ENCODE measurements at regions not wholly inside any gene's neighbourhood (a gene's known extent, or its start where the extent isn't known, plus 50 kb on each side); places are given as distances from the start of the nearest gene placed in this dataset.

- DNase-seq: peak; percentile 89
Observed at GRCh38 chr13:26929971-26930730, 169.6 kb upstream of the GPR12 start.

- DNase-seq: no peak
Observed at GRCh38 chr13:26927511-26927910, 166.9 kb upstream of the GPR12 start.

GRCh38 chr13:26926371-26926770, 165.8 kb upstream of the GPR12 start:
- DNase-seq: no peak

GRCh38 chr13:26923824-26924605, 163.4 kb upstream of the GPR12 start:
- DNase-seq: no peak

GRCh38 chr13:26921918-26922317, 161.3 kb upstream of the GPR12 start:
- no peak for DNase-seq

GRCh38 chr13:26920614-26921355, 160.2 kb upstream of the GPR12 start:
- DNase-seq: no peak

GRCh38 chr13:26919732-26920131, 159.1 kb upstream of the GPR12 start:
- no peak for DNase-seq

GRCh38 chr13:26919311-26919710, 158.7 kb upstream of the GPR12 start:
- no peak for DNase-seq

GRCh38 chr13:26914624-26915023, 154.0 kb upstream of the GPR12 start:
- DNase-seq: no peak

- DNase-seq: no peak
Observed at GRCh38 chr13:26914148-26914547, 153.6 kb upstream of the GPR12 start.

GRCh38 chr13:26910754-26911465, 150.3 kb upstream of the GPR12 start:
- no peak for DNase-seq

- DNase-seq: no peak
Observed at GRCh38 chr13:26909477-26909876, 148.9 kb upstream of the GPR12 start.

- no peak for DNase-seq
Observed at GRCh38 chr13:26908126-26908525, 147.5 kb upstream of the GPR12 start.

GRCh38 chr13:26899202-26899601, 138.6 kb upstream of the GPR12 start:
- DNase-seq: no peak

GRCh38 chr13:26897706-26898550, 137.3 kb upstream of the GPR12 start:
- DNase-seq: no peak

- DNase-seq: no peak
Observed at GRCh38 chr13:26896986-26897668, 136.5 kb upstream of the GPR12 start.

- no peak for DNase-seq
Observed at GRCh38 chr13:26895808-26896466, 135.4 kb upstream of the GPR12 start.

- no peak for DNase-seq
Observed at GRCh38 chr13:26895081-26895807, 134.7 kb upstream of the GPR12 start.

- DNase-seq: no peak
Observed at GRCh38 chr13:26888632-26889031, 128.0 kb upstream of the GPR12 start.

GRCh38 chr13:26887594-26887993, 127.0 kb upstream of the GPR12 start:
- DNase-seq: no peak
